ENCODE measurements at regions not wholly inside any gene's neighbourhood (a gene's known extent, or its start where the extent isn't known, plus 50 kb on each side); places are given as distances from the start of the nearest gene placed in this dataset.

DNA sequence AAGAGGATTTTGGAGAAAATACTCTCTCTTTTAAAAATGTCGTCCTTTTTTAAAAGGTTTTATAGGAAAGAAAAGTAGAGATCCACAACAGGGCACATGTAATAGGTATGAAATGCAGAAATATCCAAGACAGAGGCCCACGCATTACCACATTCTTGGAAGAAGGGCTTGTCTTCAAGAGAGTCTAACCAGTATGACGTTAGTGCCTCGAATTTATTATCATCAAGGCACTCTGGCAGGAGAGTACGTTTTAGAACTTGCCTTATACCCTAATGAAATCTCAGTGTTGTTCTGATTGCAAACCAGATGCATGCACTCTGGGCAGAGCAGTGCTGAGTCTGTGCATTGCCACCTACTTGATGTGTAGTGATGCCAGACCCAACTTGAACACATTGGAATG is 342.6 kb upstream of the NFE2L3 start:
- TF ChIP-seq, protein P1, sequence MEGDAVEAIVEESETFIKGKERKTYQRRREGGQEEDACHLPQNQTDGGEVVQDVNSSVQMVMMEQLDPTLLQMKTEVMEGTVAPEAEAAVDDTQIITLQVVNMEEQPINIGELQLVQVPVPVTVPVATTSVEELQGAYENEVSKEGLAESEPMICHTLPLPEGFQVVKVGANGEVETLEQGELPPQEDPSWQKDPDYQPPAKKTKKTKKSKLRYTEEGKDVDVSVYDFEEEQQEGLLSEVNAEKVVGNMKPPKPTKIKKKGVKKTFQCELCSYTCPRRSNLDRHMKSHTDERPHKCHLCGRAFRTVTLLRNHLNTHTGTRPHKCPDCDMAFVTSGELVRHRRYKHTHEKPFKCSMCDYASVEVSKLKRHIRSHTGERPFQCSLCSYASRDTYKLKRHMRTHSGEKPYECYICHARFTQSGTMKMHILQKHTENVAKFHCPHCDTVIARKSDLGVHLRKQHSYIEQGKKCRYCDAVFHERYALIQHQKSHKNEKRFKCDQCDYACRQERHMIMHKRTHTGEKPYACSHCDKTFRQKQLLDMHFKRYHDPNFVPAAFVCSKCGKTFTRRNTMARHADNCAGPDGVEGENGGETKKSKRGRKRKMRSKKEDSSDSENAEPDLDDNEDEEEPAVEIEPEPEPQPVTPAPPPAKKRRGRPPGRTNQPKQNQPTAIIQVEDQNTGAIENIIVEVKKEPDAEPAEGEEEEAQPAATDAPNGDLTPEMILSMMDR (IDR thresholded peaks at IDR 0.05): no peak
- TF ChIP-seq POLR2A (IDR thresholded peaks at IDR 0.05): no peak
- intact Hi-C loops (cut with DNase I; ENCODE audit: low total_unique reads): no loop called here
- Histone ChIP-seq H3K36me3 (ENCODE audit: low read depth, missing control alignments) (no peaks in the 10 kb centered on the region), H3K4me1 (no peaks in the 10 kb centered on the region), H3K27me3 (no peaks in the 10 kb centered on the region), H3K4me3 (no peak overlapping the region), H3K9me3 (no peaks in the 10 kb centered on the region), H3K27ac (no peak overlapping the region)
- 78 to 88% methylated on average over 5 of the region's 5 CpGs for WGBS, 2 donors
- no peak for DNase-seq

DNA sequence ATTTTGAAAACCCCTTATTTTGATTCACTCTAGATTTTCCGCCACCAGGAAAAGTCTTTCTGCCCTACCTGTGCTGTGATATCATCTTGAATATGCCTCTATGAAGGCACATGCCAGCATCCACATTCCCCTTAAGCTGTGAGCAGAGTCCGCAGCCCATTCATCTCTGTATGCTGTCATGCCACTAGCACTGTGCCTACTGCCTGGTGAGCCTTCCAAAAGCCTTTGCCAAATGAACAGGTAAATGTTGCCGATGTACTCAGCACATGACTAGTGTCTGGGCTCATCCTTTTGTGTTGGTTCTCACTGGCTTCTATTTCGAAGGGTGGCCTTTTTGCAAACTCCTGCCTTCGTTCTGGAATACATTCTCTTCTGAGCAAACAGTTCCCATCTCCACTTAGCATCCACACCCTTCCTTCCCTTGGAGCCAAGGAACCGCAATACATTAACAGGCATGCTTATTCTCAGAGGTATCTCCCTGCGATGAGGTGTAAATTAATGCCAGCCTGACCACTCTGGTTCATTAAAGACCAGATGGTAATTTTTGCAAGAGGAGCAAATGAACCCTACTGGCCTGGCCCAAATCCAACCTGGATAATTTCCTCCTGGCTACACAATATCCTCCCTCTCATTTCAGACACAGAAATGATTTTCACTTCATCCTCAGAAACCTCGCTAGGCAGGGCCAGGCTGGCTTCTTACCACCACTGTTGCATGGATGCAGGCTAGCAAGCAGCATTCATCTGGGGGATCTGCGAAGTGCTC is 339.7 kb upstream of the NFE2L3 start:
- TF ChIP-seq, protein P1 (IDR thresholded peaks at IDR 0.05): no peak
- no peak for TF ChIP-seq POLR2A (IDR thresholded peaks at IDR 0.05)
- H3K9me3 ChIP-seq: no peaks in the 10 kb centered on the region
- WGBS, 2 donors: 76 to 85% methylated on average over 9 of the region's 9 CpGs
- no peak overlapping the region for H3K27ac ChIP-seq
- intact Hi-C loops (cut with DNase I; ENCODE audit: low total_unique reads): no loop called here
- no peaks in the 10 kb centered on the region for H3K4me1 ChIP-seq
- H3K4me3 ChIP-seq: no peak overlapping the region
- H3K27me3 ChIP-seq: no peaks in the 10 kb centered on the region
- no peaks in the 10 kb centered on the region for H3K36me3 ChIP-seq (ENCODE audit: low read depth, missing control alignments)
- no peak for DNase-seq

DNA sequence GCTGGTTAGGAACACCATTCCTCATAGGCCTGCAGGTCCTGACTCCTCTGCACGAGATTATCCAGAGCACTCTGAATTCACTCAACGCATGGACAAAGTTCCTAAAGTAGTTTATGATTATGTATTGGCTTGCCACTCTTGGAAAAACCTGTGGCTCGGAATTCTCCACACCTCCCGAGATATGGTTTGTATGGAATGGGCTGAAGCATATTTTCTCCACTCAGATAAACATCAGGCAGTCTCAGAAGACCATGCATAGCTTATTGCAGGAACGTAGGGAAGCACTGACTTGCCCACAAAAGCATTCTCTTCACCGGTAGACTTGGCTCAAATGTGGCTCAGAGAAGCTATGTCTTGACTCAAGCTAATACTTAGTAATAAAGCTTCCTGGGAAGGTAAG is 338.6 kb upstream of the NFE2L3 start:
- WGBS, 2 donors: 89 to 94% methylated on average over 6 of the region's 6 CpGs
- Histone ChIP-seq H3K27me3 (no peaks in the 10 kb centered on the region), H3K4me3 (no peak overlapping the region), H3K36me3 (ENCODE audit: low read depth, missing control alignments) (no peaks in the 10 kb centered on the region), H3K27ac (no peak overlapping the region), H3K4me1 (no peaks in the 10 kb centered on the region), H3K9me3 (no peaks in the 10 kb centered on the region)
- intact Hi-C loops (cut with DNase I; ENCODE audit: low total_unique reads): no loop called here
- no peak for DNase-seq
- TF ChIP-seq, protein P1 (IDR thresholded peaks at IDR 0.05): no peak
- no peak for TF ChIP-seq POLR2A (IDR thresholded peaks at IDR 0.05)

DNA sequence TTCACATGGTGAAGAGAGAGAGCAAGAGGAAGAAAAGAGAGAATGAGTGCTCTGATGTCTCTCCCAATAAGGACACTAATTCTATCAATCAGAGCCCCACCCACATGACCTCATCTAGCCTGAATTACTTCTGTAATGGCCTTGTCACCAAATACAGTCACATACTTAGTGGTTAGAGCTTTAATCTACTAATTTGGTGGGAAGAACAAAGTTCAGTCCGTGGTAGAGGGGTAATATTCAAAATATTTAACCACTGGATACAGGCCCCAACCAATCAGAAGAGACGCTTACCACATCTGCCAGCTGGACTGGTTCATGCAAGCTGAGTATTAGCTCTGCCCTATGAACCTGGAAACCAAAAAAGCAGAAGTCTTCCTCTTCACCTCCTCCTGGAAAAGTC is 336.3 kb upstream of the NFE2L3 start:
- 88 to 90% methylated on average over 2 of the region's 2 CpGs for WGBS, 2 donors
- H3K36me3 ChIP-seq (ENCODE audit: low read depth, missing control alignments): no peaks in the 10 kb centered on the region
- intact Hi-C loops (cut with DNase I; ENCODE audit: low total_unique reads): no loop called here

More for the DNA sequence above, 336.3 kb upstream of the NFE2L3 start:
- H3K4me1 ChIP-seq: no peaks in the 10 kb centered on the region
- H3K4me3 ChIP-seq: no peak overlapping the region
- TF ChIP-seq, protein P1 (IDR thresholded peaks at IDR 0.05): no peak
- no peak for TF ChIP-seq POLR2A (IDR thresholded peaks at IDR 0.05)
- DNase-seq: no peak
- no peak overlapping the region for H3K27ac ChIP-seq
- no peaks in the 10 kb centered on the region for H3K9me3 ChIP-seq
- H3K27me3 ChIP-seq: no peaks in the 10 kb centered on the region

Data from testis (tissue), 2 donors.